Naive thymus-derived CD4-positive, alpha-beta T cell (primary cell): ENCODE measurements at regions not wholly inside any gene's neighbourhood (a gene's known extent, or its start where the extent isn't known, plus 50 kb on each side); places are given as distances from the start of the nearest gene placed in this dataset.

Source experiments
- ATAC-seq: fragments of 150-1000 bp; cut with Tn5 transposase; 2 replicates; pipeline ENCODE4 v1.10.0; 2021; ENCODE audit warnings: mild to moderate bottlenecking, moderate library complexity
- CTCF ChIA-PET: fragments of 350-600 bp; sonication (Branson Sonifier 250); formaldehyde crosslinking; loops from one replicate; lab custom pipeline; 2021; ENCODE audit warnings: antibody characterized with exemption; lab: Charles Lee
- POLR2A ChIA-PET: fragments of 350-600 bp; sonication (Branson Sonifier 250); formaldehyde crosslinking; loops from one replicate; lab custom pipeline; 2021; ENCODE audit warnings: antibody characterized with exemption, inconsistent platforms; lab: Charles Lee
- DNase-seq, 9 donors: peaks; one replicate each; pipeline versions ENCODE4 v3.0.0 to v3.0.0-alpha.2; 2020 to 2022; ENCODE audit warnings: mixed read lengths in 1 of 9
- H3K27ac ChIP-seq: one replicate; pipeline ENCODE4 v1.7.0; 2013; ENCODE audit warnings: mild to moderate bottlenecking, low read depth, low read length, moderate library complexity
- H3K27me3 ChIP-seq, 2 donors: one replicate each; pipeline ENCODE4 v1.7.0; 2013; ENCODE audit warnings: low read length in 2 of 2, mild to moderate bottlenecking in 2 of 2, moderate library complexity in 2 of 2; ENCODE audit not compliant: control insufficient read depth in 2 of 2, insufficient read depth in 2 of 2
- H3K36me3 ChIP-seq, 3 experiments: 1 replicate in 2 of 3; 2 replicates in 1 of 3; pipeline ENCODE4 v1.7.0; 2013; ENCODE audit warnings: low read length in 3 of 3, mild to moderate bottlenecking in 3 of 3, moderate library complexity in 1 of 3; ENCODE audit not compliant: insufficient read depth in 3 of 3, control insufficient read depth in 2 of 3
- H3K4me1 ChIP-seq, 2 donors: one replicate each; pipeline ENCODE4 v1.7.0; 2013; ENCODE audit warnings: low read length in 2 of 2, mild to moderate bottlenecking in 2 of 2, moderate library complexity in 1 of 2; ENCODE audit not compliant: control insufficient read depth in 2 of 2, insufficient read depth in 2 of 2
- H3K4me3 ChIP-seq: 2 replicates; pipeline ENCODE4 v1.7.0; 2013; ENCODE audit warnings: mild to moderate bottlenecking, low read length
- H3K9me3 ChIP-seq, 3 experiments: 1 replicate in 2 of 3; 2 replicates in 1 of 3; pipeline ENCODE4 v1.7.0; 2013; ENCODE audit warnings: low read length in 3 of 3; ENCODE audit not compliant: control insufficient read depth in 2 of 3
- H3K27ac Mint-ChIP-seq, 9 donors: one replicate each; pipeline ENCODE4 v1.8.0; 2020 to 2022; ENCODE audit warnings: mixed read lengths in 9 of 9, mild to moderate bottlenecking in 8 of 9, moderate library complexity in 5 of 9, inconsistent platforms in 2 of 9
- H3K27me3 Mint-ChIP-seq, 5 donors: one replicate each; pipeline ENCODE4 v1.8.0; 2021 to 2022; ENCODE audit warnings: mixed read lengths in 5 of 5, mild to moderate bottlenecking in 1 of 5
- H3K36me3 Mint-ChIP-seq, 5 donors: one replicate each; pipeline ENCODE4 v1.8.0; 2020 to 2022; ENCODE audit warnings: mixed read lengths in 5 of 5, mild to moderate bottlenecking in 3 of 5, inconsistent platforms in 1 of 5
- H3K4me1 Mint-ChIP-seq, 7 donors: one replicate each; pipeline ENCODE4 v1.8.0; 2020 to 2022; ENCODE audit warnings: mixed read lengths in 7 of 7, mild to moderate bottlenecking in 3 of 7, inconsistent platforms in 1 of 7
- H3K4me3 Mint-ChIP-seq, 10 donors: one replicate each; pipeline ENCODE4 v1.8.0; 2020 to 2022; ENCODE audit warnings: mild to moderate bottlenecking in 10 of 10, mixed read lengths in 10 of 10, moderate library complexity in 6 of 10, inconsistent platforms in 2 of 10
- H3K9me3 Mint-ChIP-seq, 11 donors: one replicate each; pipeline ENCODE4 v1.8.0; 2020 to 2022; ENCODE audit warnings: mixed read lengths in 11 of 11, mild to moderate bottlenecking in 4 of 11, inconsistent platforms in 1 of 11, moderate library complexity in 1 of 11
- intact Hi-C, 2 donors: fragments of 100-400 bp; cut with micrococcal nuclease; formaldehyde crosslinking; loops; one replicate each; pipeline ENCODE4 v1.15.1; 2023

- ATAC-seq (no peak), DNase-seq (no peak)
- Mint-ChIP-seq H3K36me3 (no peaks in the 10 kb centered on the region), H3K4me1 (peaks cover 0 to 1% (median 0%) of the 10 kb centered on the region in 7 donors), H3K9me3 (no peaks in the 10 kb centered on the region), H3K27me3 (peaks cover 0 to 27% (median 18%) of the 10 kb centered on the region in 5 donors), H3K4me3 (no peak overlapping the region), H3K27ac (no peak overlapping the region)
- Histone ChIP-seq H3K4me3 (no peak overlapping the region), H3K27me3 (no peaks in the 10 kb centered on the region), H3K9me3 (no peaks in the 10 kb centered on the region), H3K27ac (no peak overlapping the region), H3K4me1 (no peaks in the 10 kb centered on the region), H3K36me3 (no peaks in the 10 kb centered on the region)
- intact Hi-C loops, result no loop called here
- ChIA-PET CTCF (no interaction called here), POLR2A (no interaction called here)
These were observed 193.7 kb downstream of the FOXD2 start for GRCh38 chr1:47631411-47631995.

DNA sequence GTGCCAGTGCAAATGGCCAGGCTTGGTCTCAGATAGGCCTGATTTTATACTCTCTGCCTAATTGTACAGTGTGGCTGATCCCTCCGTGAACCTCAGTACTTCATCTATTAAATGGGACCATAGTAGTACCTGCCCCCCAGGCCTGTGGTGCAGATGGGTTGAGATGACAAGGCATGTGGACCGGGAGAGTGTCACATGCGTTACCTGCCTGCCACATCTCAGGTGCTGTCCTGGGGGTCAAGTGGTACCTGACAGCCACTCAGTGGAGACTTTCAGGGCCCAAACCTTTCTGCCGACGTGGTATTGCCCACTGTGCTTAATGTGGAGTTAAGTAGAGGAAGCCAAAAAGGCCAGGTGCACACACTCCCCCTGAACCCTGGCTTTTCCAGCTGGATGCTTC is 197.3 kb downstream of the FOXD2 start:
- ATAC-seq (no peak), DNase-seq (no peak)
- H3K36me3 Mint-ChIP-seq, result no peaks in the 10 kb centered on the region
- H3K9me3 Mint-ChIP-seq, result no peaks in the 10 kb centered on the region
- Histone ChIP-seq H3K4me3 (no peak overlapping the region), H3K27ac (no peak overlapping the region), H3K36me3 (no peaks in the 10 kb centered on the region), H3K4me1 (no peaks in the 10 kb centered on the region), H3K9me3 (no peaks in the 10 kb centered on the region), H3K27me3 (no peaks in the 10 kb centered on the region)
- no peak overlapping the region for H3K4me3 Mint-ChIP-seq
- ChIA-PET POLR2A (no interaction called here), CTCF (no interaction called here)
- H3K27ac Mint-ChIP-seq, result peak overlapping the region in 1 of 9 donors; percentile 22
- peaks cover 0 to 37% (median 15%) of the 10 kb centered on the region in 5 donors for H3K27me3 Mint-ChIP-seq
- H3K4me1 Mint-ChIP-seq, result peaks cover 0 to 1% (median 0%) of the 10 kb centered on the region in 7 donors
- intact Hi-C loops, result no loop called here

DNA sequence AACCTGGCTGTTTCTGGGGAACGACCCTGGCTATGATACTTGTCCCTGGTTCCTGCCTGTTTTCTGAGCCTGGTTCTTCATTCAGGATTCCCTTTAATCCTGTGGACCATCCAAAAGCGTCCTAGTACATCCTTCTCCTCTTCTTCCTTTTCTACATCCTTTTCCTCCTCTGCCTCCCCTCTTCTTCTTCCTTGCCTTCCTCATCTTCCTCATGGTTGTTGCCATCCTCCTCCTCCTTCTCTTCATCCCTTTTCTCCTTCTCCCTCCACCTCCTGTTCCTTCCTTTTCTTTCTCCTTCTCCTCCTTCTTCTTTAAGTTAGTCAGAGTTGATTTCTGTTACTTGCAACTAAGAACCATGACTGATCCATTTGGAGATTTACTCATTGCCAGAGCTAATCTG is 197.8 kb downstream of the FOXD2 start:
- H3K4me1 ChIP-seq, result no peaks in the 10 kb centered on the region
- no peaks in the 10 kb centered on the region for H3K9me3 ChIP-seq
- CTCF ChIA-PET, result interaction anchor here (0.7 kb wide), 2 partner anchors 9 to 477 kb away, joined by 3 read pairs; no protein-coding TSS in a partner anchor
- H3K36me3 ChIP-seq, result no peaks in the 10 kb centered on the region
- H3K27ac ChIP-seq, result no peak overlapping the region
- Mint-ChIP-seq H3K4me1 (peaks cover 0 to 1% (median 0%) of the 10 kb centered on the region in 7 donors), H3K27ac (no peak overlapping the region), H3K9me3 (no peaks in the 10 kb centered on the region), H3K36me3 (no peaks in the 10 kb centered on the region), H3K27me3 (peaks cover 0 to 34% (median 16%) of the 10 kb centered on the region in 5 donors), H3K4me3 (no peak overlapping the region)
- H3K27me3 ChIP-seq, result no peaks in the 10 kb centered on the region
- intact Hi-C loops, result no loop called here
- POLR2A ChIA-PET, result no interaction called here
- H3K4me3 ChIP-seq, result no peak overlapping the region
- no peak for ATAC-seq
- no peak for DNase-seq

GRCh38 chr1:47637111-47637685 is 199.4 kb downstream of the FOXD2 start:
- Histone ChIP-seq H3K4me1 (no peaks in the 10 kb centered on the region), H3K4me3 (no peak overlapping the region)
- CTCF ChIA-PET, result no interaction called here

GRCh38 chr1:47638240-47638639 is 200.4 kb downstream of the FOXD2 start:
- Histone ChIP-seq H3K9me3 (no peaks in the 10 kb centered on the region), H3K27me3 (no peaks in the 10 kb centered on the region), H3K4me3 (no peak overlapping the region), H3K36me3 (no peaks in the 10 kb centered on the region), H3K27ac (no peak overlapping the region), H3K4me1 (no peaks in the 10 kb centered on the region)
- H3K27ac Mint-ChIP-seq, result no peak overlapping the region
- ATAC-seq, result no peak
- DNase-seq, result no peak
- intact Hi-C loops, result no loop called here
- POLR2A ChIA-PET, result no interaction called here
- no peaks in the 10 kb centered on the region for H3K36me3 Mint-ChIP-seq
- CTCF ChIA-PET, result no interaction called here
- H3K9me3 Mint-ChIP-seq, result no peaks in the 10 kb centered on the region
- no peak overlapping the region for H3K4me3 Mint-ChIP-seq
- peaks cover 0 to 3% (median 0%) of the 10 kb centered on the region in 7 donors for H3K4me1 Mint-ChIP-seq
- peaks cover 0 to 54% (median 19%) of the 10 kb centered on the region in 5 donors for H3K27me3 Mint-ChIP-seq

More at GRCh38 chr1:47637111-47637685, 199.4 kb downstream of the FOXD2 start:
- DNase-seq (no peak), ATAC-seq (no peak)
- intact Hi-C loops, result no loop called here
- no peaks in the 10 kb centered on the region for H3K36me3 ChIP-seq
- peaks cover 0 to 47% (median 16%) of the 10 kb centered on the region in 5 donors for H3K27me3 Mint-ChIP-seq
- no peaks in the 10 kb centered on the region for H3K27me3 ChIP-seq
- POLR2A ChIA-PET, result no interaction called here
- no peak overlapping the region for H3K4me3 Mint-ChIP-seq
- no peaks in the 10 kb centered on the region for H3K36me3 Mint-ChIP-seq
- H3K9me3 Mint-ChIP-seq, result no peaks in the 10 kb centered on the region
- no peak overlapping the region for H3K27ac ChIP-seq
- no peak overlapping the region for H3K27ac Mint-ChIP-seq
- H3K9me3 ChIP-seq, result no peaks in the 10 kb centered on the region
- peaks cover 0 to 3% (median 0%) of the 10 kb centered on the region in 7 donors for H3K4me1 Mint-ChIP-seq

- no peaks in the 10 kb centered on the region for H3K4me1 ChIP-seq
These were observed 200.9 kb downstream of the FOXD2 start for GRCh38 chr1:47638713-47639112.

More at GRCh38 chr1:47638713-47639112, 200.9 kb downstream of the FOXD2 start:
- Histone ChIP-seq H3K36me3 (no peaks in the 10 kb centered on the region), H3K27me3 (no peaks in the 10 kb centered on the region), H3K9me3 (no peaks in the 10 kb centered on the region), H3K27ac (no peak overlapping the region), H3K4me3 (no peak overlapping the region)
- DNase-seq, result no peak
- no peak overlapping the region for H3K27ac Mint-ChIP-seq
- H3K36me3 Mint-ChIP-seq, result no peaks in the 10 kb centered on the region
- no peak for ATAC-seq
- intact Hi-C loops, result no loop called here
- H3K4me3 Mint-ChIP-seq, result no peak overlapping the region
- CTCF ChIA-PET, result no interaction called here
- H3K27me3 Mint-ChIP-seq, result peaks cover 0 to 54% (median 19%) of the 10 kb centered on the region in 5 donors
- H3K4me1 Mint-ChIP-seq, result peaks cover 0 to 3% (median 0%) of the 10 kb centered on the region in 7 donors
- no peaks in the 10 kb centered on the region for H3K9me3 Mint-ChIP-seq
- POLR2A ChIA-PET, result no interaction called here
